ENCODE measurements at regions not wholly inside any gene's neighbourhood (a gene's known extent, or its start where the extent isn't known, plus 50 kb on each side); places are given as distances from the start of the nearest gene placed in this dataset.
A peak's percentile ranks its signal among the peaks of the same experiment; 100 is the strongest.
"Not testable (repeated sequence)": the region's sequence is repeated elsewhere in the genome, so short reads cannot be mapped to it uniquely, and the experiment has no call there.

DNA sequence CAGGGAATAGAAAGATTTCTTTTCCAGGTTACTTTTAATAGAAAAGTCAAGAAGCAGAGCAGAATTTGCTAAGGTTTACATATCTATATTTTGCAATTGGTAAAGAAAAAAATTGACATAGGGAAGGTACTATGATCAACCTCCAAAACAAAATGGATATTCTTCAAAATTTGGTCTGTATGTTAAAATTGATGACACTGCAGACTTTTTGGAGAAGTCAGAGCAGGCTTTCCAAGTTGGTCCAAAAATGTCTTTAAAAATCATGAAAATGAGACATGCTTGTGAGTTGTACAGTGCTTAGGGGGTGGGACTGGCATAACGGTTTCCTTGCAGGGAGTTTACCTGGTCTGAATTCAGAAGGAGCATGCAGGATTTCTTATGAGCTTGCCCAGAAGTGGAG lies 77.0 kb downstream of the TFPI2 start:
- no peak for TF ChIP-seq CTCF (conservative IDR thresholded peaks at IDR 0.05)
- H3K27ac ChIP-seq = no peak overlapping the region

GRCh38 chr7:93812061-93812460 lies 78.5 kb downstream of the TFPI2 start:
- H3K27ac ChIP-seq = no peak overlapping the region
- no peak for TF ChIP-seq CTCF (conservative IDR thresholded peaks at IDR 0.05)

GRCh38 chr7:93811198-93811597 lies 79.4 kb downstream of the TFPI2 start:
- TF ChIP-seq CTCF (conservative IDR thresholded peaks at IDR 0.05) = no peak
- H3K27ac ChIP-seq = no peak overlapping the region

- no peak for TF ChIP-seq CTCF (conservative IDR thresholded peaks at IDR 0.05)
- no peak overlapping the region for H3K27ac ChIP-seq
These were observed 80.0 kb downstream of the TFPI2 start for GRCh38 chr7:93810561-93810960.

- H3K27ac ChIP-seq = no peak overlapping the region
- no peak for TF ChIP-seq CTCF (conservative IDR thresholded peaks at IDR 0.05)
These were observed 85.8 kb downstream of the TFPI2 start for GRCh38 chr7:93804726-93805125.

GRCh38 chr7:93799750-93800357 lies 90.7 kb downstream of the TFPI2 start:
- H3K27ac ChIP-seq = no peak overlapping the region

GRCh38 chr7:93793084-93793697 lies 97.4 kb downstream of the TFPI2 start:
- H3K27ac ChIP-seq = not testable (repeated sequence)

More at GRCh38 chr7:93799750-93800357, 90.7 kb downstream of the TFPI2 start:
- TF ChIP-seq CTCF (conservative IDR thresholded peaks at IDR 0.05) = peak; percentile 79

- no peak for TF ChIP-seq CTCF (conservative IDR thresholded peaks at IDR 0.05)
- no peak overlapping the region for H3K27ac ChIP-seq
These were observed 111.4 kb downstream of the TFPI2 start for GRCh38 chr7:93779115-93779514.
